Bronchial epithelial cell (primary cell): ENCODE measurements at regions not wholly inside any gene's neighbourhood (a gene's known extent, or its start where the extent isn't known, plus 50 kb on each side); places are given as distances from the start of the nearest gene placed in this dataset.

Source experiments
- DNase-seq: peaks from one replicate; pipeline ENCODE4 v3.0.0-alpha.2; 2010; ENCODE audit warnings: low read depth
- FAIRE-seq: peaks from 2 replicates; lab custom pipeline; 2011; peaks lifted over from hg19 to GRCh38; lab: Jason Lieb, UNC
- H3K27me3 ChIP-seq: 2 replicates; pipeline ENCODE4 v1.5.1; 2011; ENCODE audit warnings: low read length; ENCODE audit not compliant: control insufficient read depth, insufficient read depth
- H3K36me3 ChIP-seq: 2 replicates; pipeline ENCODE4 v1.5.1; 2011; ENCODE audit warnings: low read length; ENCODE audit not compliant: control insufficient read depth, insufficient read depth
- H3K4me3 ChIP-seq: 2 replicates; pipeline ENCODE4 v1.5.1; 2011; ENCODE audit warnings: mild to moderate bottlenecking, low read depth, low read length, control low read depth
- TF ChIP-seq, protein P1 (sequence below): IDR thresholded peaks from 2 replicates; pipeline ENCODE4 v1.5.1; 2011; ENCODE audit warnings: mild to moderate bottlenecking, moderate library complexity, low read length, control low read depth, inconsistent platforms; ENCODE audit not compliant: insufficient read depth, severe bottlenecking

GRCh38 chr4:126991965-126992364, 640.8 kb upstream of the INTU start:
- TF ChIP-seq, protein P1, sequence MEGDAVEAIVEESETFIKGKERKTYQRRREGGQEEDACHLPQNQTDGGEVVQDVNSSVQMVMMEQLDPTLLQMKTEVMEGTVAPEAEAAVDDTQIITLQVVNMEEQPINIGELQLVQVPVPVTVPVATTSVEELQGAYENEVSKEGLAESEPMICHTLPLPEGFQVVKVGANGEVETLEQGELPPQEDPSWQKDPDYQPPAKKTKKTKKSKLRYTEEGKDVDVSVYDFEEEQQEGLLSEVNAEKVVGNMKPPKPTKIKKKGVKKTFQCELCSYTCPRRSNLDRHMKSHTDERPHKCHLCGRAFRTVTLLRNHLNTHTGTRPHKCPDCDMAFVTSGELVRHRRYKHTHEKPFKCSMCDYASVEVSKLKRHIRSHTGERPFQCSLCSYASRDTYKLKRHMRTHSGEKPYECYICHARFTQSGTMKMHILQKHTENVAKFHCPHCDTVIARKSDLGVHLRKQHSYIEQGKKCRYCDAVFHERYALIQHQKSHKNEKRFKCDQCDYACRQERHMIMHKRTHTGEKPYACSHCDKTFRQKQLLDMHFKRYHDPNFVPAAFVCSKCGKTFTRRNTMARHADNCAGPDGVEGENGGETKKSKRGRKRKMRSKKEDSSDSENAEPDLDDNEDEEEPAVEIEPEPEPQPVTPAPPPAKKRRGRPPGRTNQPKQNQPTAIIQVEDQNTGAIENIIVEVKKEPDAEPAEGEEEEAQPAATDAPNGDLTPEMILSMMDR = no peak
- H3K36me3 ChIP-seq = no peaks in the 10 kb centered on the region
- no peak overlapping the region for H3K4me3 ChIP-seq
- peak; percentile 33 for DNase-seq
- H3K27me3 ChIP-seq = no peaks in the 10 kb centered on the region
- FAIRE-seq = no peak

DNA sequence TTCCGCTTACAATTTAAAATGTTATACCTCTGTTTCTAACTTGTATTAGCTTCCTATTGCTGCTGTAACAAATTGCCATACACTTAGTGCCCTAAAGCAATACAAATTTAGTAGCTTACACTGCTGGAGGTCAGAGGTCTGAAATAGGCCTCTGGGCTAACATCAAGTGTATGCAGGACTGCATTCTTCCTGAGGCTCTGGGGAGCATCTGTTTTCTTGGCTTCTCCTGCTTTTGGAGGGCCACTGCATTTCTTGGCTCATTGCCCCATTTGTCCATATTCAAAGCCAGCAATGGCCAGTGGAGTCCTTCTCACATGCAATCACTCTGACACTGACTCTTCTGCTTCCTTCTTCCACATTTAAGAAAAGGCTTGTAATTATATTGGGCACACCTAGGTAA, 639.8 kb upstream of the INTU start:
- no peaks in the 10 kb centered on the region for H3K27me3 ChIP-seq
- H3K36me3 ChIP-seq = no peaks in the 10 kb centered on the region
- FAIRE-seq = no peak
- no peak for DNase-seq
- H3K4me3 ChIP-seq = no peak overlapping the region
- TF ChIP-seq, protein P1 = no peak

GRCh38 chr4:126993351-126993750, 639.4 kb upstream of the INTU start:
- TF ChIP-seq, protein P1 = no peak
- FAIRE-seq (no peak), DNase-seq (no peak)
- no peak overlapping the region for H3K4me3 ChIP-seq
- H3K36me3 ChIP-seq = no peaks in the 10 kb centered on the region
- no peaks in the 10 kb centered on the region for H3K27me3 ChIP-seq

DNA sequence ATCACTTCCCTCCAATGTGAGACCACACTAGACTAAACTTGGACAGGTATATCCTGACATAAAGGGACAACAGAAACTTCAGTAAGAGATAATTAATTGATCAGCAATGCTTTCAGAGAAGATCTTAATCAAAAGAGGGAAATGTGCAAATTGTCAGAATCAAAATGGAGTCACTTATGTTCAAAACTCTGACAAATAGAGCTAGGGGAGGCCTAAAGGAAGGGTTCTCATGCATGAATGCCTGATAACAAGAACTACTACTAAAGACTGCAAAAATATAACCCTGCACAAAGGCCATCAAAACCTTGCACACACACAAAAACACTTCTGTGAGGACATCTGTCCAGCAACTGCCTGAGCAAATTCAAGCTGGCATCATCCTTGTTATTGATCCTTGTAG, 637.5 kb upstream of the INTU start:
- no peak for DNase-seq
- no peak for FAIRE-seq
- Histone ChIP-seq H3K4me3 (no peak overlapping the region), H3K27me3 (no peaks in the 10 kb centered on the region), H3K36me3 (no peaks in the 10 kb centered on the region)
- TF ChIP-seq, protein P1 = no peak

- no peaks in the 10 kb centered on the region for H3K27me3 ChIP-seq
- no peaks in the 10 kb centered on the region for H3K36me3 ChIP-seq
- no peak overlapping the region for H3K4me3 ChIP-seq
- DNase-seq (no peak), FAIRE-seq (no peak)
- TF ChIP-seq, protein P1 = no peak
Measured at GRCh38 chr4:127000110-127000509, 632.6 kb upstream of the INTU start.

DNA sequence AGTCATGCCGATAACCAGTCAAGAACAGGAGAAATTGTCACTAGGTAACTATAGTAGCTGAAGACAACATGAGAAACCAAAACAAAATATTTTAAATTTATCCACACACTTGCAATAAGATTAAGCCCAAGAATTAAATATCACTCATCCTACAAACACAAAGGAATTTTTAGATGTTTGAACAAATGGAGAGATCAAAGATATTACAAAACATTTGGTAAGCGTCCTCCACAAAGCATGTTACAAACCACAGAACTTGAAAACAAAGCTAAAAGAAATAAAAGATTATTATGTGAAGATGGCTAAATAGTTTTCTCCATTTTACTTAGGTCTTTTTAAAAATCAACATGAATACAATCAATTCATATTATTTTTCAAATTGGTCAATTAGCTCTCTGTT, 631.9 kb upstream of the INTU start:
- FAIRE-seq = no peak
- no peak overlapping the region for H3K4me3 ChIP-seq
- H3K36me3 ChIP-seq = no peaks in the 10 kb centered on the region
- no peaks in the 10 kb centered on the region for H3K27me3 ChIP-seq
- DNase-seq = no peak
- TF ChIP-seq, protein P1 = no peak
